ENCODE measurements at regions not wholly inside any gene's neighbourhood (a gene's known extent, or its start where the extent isn't known, plus 50 kb on each side); places are given as distances from the start of the nearest gene placed in this dataset.

GRCh38 chr4:4625488-4625887 is 83.6 kb upstream of the STX18 start:
- intact Hi-C loops (cut with DNase I), result no loop called here
- TF ChIP-seq CTCF (IDR thresholded peaks at IDR 0.05), result no peak
- TF ChIP-seq POLR2A (IDR thresholded peaks at IDR 0.05), result no peak
- no peak for TF ChIP-seq EP300 (IDR thresholded peaks at IDR 0.05)
- 80 to 86% (median 82%) methylated on average over 5 of the region's 5 CpGs for WGBS, 3 donors

DNA sequence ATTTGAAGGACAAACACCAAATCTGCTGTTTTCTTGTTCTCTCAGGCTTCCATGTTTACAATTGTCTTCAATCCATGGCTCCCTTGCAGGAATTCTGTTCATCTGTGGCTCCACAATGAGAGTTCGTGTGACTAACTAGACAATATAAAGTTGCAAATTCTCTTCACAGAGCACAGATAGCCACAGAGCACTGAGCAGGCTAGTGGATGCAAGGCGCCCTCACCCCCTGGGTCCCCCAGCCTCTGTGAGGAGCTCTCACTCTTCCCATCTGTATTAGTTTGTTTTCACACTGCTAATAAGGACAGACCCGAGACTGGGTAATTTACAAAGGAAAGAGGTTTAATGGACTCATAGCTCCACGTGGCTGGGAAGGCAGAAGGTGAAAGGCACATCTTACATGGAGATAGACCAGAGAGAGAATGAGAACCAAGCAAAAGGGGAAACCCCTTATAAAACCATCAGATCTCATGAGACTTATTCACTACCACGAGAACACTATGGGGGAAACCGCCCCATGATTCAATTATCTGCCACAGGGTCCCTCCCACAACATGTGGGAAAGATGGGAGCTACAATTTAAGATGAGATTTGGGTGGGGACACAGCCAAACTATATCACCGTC is 82.5 kb upstream of the STX18 start:
- no peaks in the 10 kb centered on the region for H3K9me3 ChIP-seq
- no peaks in the 10 kb centered on the region for H3K27me3 ChIP-seq
- TF ChIP-seq EP300 (IDR thresholded peaks at IDR 0.05) (no peak), POLR2A (IDR thresholded peaks at IDR 0.05) (no peak), CTCF (IDR thresholded peaks at IDR 0.05) (no peak)
- no peak overlapping the region for H3K27ac ChIP-seq
- DNase-seq, result no peak
- H3K36me3 ChIP-seq, result no peaks in the 10 kb centered on the region
- H3K4me1 ChIP-seq (ENCODE audit: insufficient read depth), result no peaks in the 10 kb centered on the region
- intact Hi-C loops (cut with DNase I), result no loop called here
- 74 to 78% (median 78%) methylated on average over 7 of the region's 7 CpGs for WGBS, 3 donors
- H3K4me3 ChIP-seq, result no peak overlapping the region

More at GRCh38 chr4:4625488-4625887, 83.6 kb upstream of the STX18 start:
- Histone ChIP-seq H3K27ac (no peak overlapping the region), H3K4me3 (no peak overlapping the region), H3K27me3 (no peaks in the 10 kb centered on the region), H3K36me3 (no peaks in the 10 kb centered on the region), H3K4me1 (ENCODE audit: insufficient read depth) (no peaks in the 10 kb centered on the region), H3K9me3 (no peaks in the 10 kb centered on the region)
- no peak for DNase-seq

GRCh38 chr4:4619821-4620220 is 78.0 kb upstream of the STX18 start:
- Histone ChIP-seq H3K4me3 (no peak overlapping the region), H3K27ac (no peak overlapping the region), H3K9me3 (no peaks in the 10 kb centered on the region), H3K36me3 (no peaks in the 10 kb centered on the region), H3K4me1 (ENCODE audit: insufficient read depth) (peaks cover 15% of the 10 kb centered on the region), H3K27me3 (no peaks in the 10 kb centered on the region)
- no peak for DNase-seq
- intact Hi-C loops (cut with DNase I), result loop anchor here in 1 of 4 donors (10.0 kb wide), 1 partner anchor 55 kb away; no protein-coding TSS in a partner anchor
- TF ChIP-seq EP300 (IDR thresholded peaks at IDR 0.05), result no peak
- TF ChIP-seq CTCF (IDR thresholded peaks at IDR 0.05), result no peak
- TF ChIP-seq POLR2A (IDR thresholded peaks at IDR 0.05), result no peak
- WGBS, 3 donors, result 94 to 96% (median 96%) methylated on average over 5 of the region's 5 CpGs

DNA sequence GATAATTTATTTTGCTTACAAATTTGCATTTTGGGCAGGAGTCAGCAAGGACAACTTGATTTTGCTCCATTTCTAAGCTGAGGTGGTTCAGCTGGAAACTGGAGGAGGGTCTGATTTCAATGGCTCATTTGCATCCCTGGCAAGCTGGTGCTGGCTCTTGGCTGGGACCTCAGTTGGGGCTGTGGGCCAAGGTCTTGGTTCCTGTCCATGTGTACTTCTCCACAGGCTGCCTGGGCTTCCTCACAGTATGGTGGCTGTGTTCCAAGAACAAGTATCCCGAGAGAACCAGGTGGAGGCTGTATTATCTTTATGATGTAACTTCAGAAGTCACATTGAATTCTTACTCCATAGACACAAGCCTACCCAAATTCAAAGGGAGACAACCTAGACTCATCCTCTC is 77.0 kb upstream of the STX18 start:
- no peak for TF ChIP-seq POLR2A (IDR thresholded peaks at IDR 0.05)
- no peak for TF ChIP-seq EP300 (IDR thresholded peaks at IDR 0.05)
- TF ChIP-seq CTCF (IDR thresholded peaks at IDR 0.05), result no peak
- Histone ChIP-seq H3K4me1 (ENCODE audit: insufficient read depth) (peaks cover 15% of the 10 kb centered on the region), H3K27ac (no peak overlapping the region), H3K27me3 (no peaks in the 10 kb centered on the region), H3K4me3 (no peak overlapping the region), H3K36me3 (no peaks in the 10 kb centered on the region), H3K9me3 (no peaks in the 10 kb centered on the region)
- WGBS, 3 donors, result 11 to 16% (median 13%) methylated on average over 1 of the region's 1 CpG
- DNase-seq, result peak in 2 of 5 donors; percentile 33 to 62
- intact Hi-C loops (cut with DNase I), result loop anchor here in 1 of 4 donors (10.0 kb wide), 1 partner anchor 56 kb away; no protein-coding TSS in a partner anchor

Measured in ovary (tissue), 7 donors.